IMR-90 (cell line): ENCODE measurements at regions not wholly inside any gene's neighbourhood (a gene's known extent, or its start where the extent isn't known, plus 50 kb on each side); places are given as distances from the start of the nearest gene placed in this dataset.

Experiments
- ATAC-seq: fragments of 200-7000 bp; cut with Tn5 transposase; 2 replicates; pipeline ENCODE4 v1.9.1; 2020; ENCODE audit warnings: low read depth, mild to moderate bottlenecking, moderate library complexity
- BruUV-seq: library from RNA; stranded (reverse); fragments of 400-500 nt; replicated peaks from 2 replicates; lab custom pipeline; 2021; lab: Mats Ljungman, UMichigan
- CTCF ChIA-PET: fragments of 300-600 bp; formaldehyde crosslinking; extraction: SDS; loops from one replicate; lab custom pipeline; 2021; ENCODE audit warnings: antibody characterized with exemption; lab: Yijun Ruan, JAX
- POLR2A ChIA-PET: fragments of 300-600 bp; sonication (Branson Sonifier 250); formaldehyde crosslinking; loops from one replicate; lab custom pipeline; 2022; ENCODE audit warnings: antibody characterized with exemption; ENCODE audit not compliant: unreplicated experiment; lab: Charles Lee
- DNase-seq: peaks from one replicate; pipeline ENCODE4 v3.0.0; 2013
- H2AFZ ChIP-seq: replicated peaks from 2 replicates; pipeline ENCODE3; 2013; ENCODE audit warnings: low read length, mild to moderate bottlenecking; ENCODE audit not compliant: poor library complexity
- H2AK5ac ChIP-seq: 2 replicates; pipeline ENCODE4 v1.6.1; 2013; ENCODE audit warnings: low read depth, low read length, inconsistent platforms
- H2AK9ac ChIP-seq: replicated peaks from 2 replicates; pipeline ENCODE3; 2013; ENCODE audit warnings: mild to moderate bottlenecking, low read depth, low read length, moderate library complexity; ENCODE audit not compliant: poor library complexity
- H2BK120ac ChIP-seq: 2 replicates; pipeline ENCODE4 v1.6.1; 2013; ENCODE audit warnings: low read depth, low read length, inconsistent platforms
- H2BK15ac ChIP-seq: 3 replicates; pipeline ENCODE4 v1.6.1; 2013; ENCODE audit warnings: low read depth, low read length, inconsistent platforms
- H2BK20ac ChIP-seq: 2 replicates; pipeline ENCODE4 v1.6.1; 2013; ENCODE audit warnings: low read depth, mild to moderate bottlenecking, inconsistent platforms, low read length, moderate library complexity
- H2BK5ac ChIP-seq: 2 replicates; pipeline ENCODE4 v1.6.1; 2013; ENCODE audit warnings: mild to moderate bottlenecking, low read depth, low read length, inconsistent platforms; ENCODE audit not compliant: poor library complexity, severe bottlenecking
- H3K14ac ChIP-seq: replicated peaks from 2 replicates; pipeline ENCODE4 v1.6.1; 2013; ENCODE audit warnings: low read depth, low read length, inconsistent platforms
- H3K18ac ChIP-seq: 2 replicates; pipeline ENCODE4 v1.6.1; 2013; ENCODE audit warnings: low read depth, low read length, control low read depth
- H3K23ac ChIP-seq: 2 replicates; pipeline ENCODE4 v1.6.1; 2013; ENCODE audit warnings: low read depth, low read length, inconsistent platforms
- H3K27ac ChIP-seq: 2 replicates; pipeline ENCODE4 v1.5.1; 2013; ENCODE audit warnings: mild to moderate bottlenecking, control low read depth, low read length; ENCODE audit not compliant: insufficient read depth
- H3K27me3 ChIP-seq: 2 replicates; pipeline ENCODE4 v1.6.1; 2013; ENCODE audit warnings: low read length; ENCODE audit not compliant: control insufficient read depth, insufficient read depth
- H3K36me3 ChIP-seq: 2 replicates; pipeline ENCODE4 v1.6.1; 2013; ENCODE audit warnings: low read length, mixed read lengths; ENCODE audit not compliant: control insufficient read depth, insufficient read depth
- H3K4ac ChIP-seq: 2 replicates; pipeline ENCODE4 v1.6.1; 2013; ENCODE audit warnings: low read depth, low read length, inconsistent platforms
- H3K4me1 ChIP-seq: 2 replicates; pipeline ENCODE4 v1.6.1; 2013; ENCODE audit warnings: low read length, mixed read lengths; ENCODE audit not compliant: control insufficient read depth, insufficient read depth
- H3K4me2 ChIP-seq: 2 replicates; pipeline ENCODE4 v1.6.1; 2013; ENCODE audit warnings: low read depth, mild to moderate bottlenecking, control low read depth, low read length, moderate library complexity
- H3K4me3 ChIP-seq: 2 replicates; pipeline ENCODE4 v1.5.1; 2013; ENCODE audit warnings: low read depth, mild to moderate bottlenecking, control low read depth, low read length, moderate library complexity; ENCODE audit not compliant: insufficient read depth
- H3K56ac ChIP-seq: 2 replicates; pipeline ENCODE4 v1.6.1; 2013; ENCODE audit warnings: low read length, inconsistent platforms; ENCODE audit not compliant: insufficient read depth; ENCODE audit errors: extremely low read depth
- H3K79me1 ChIP-seq, 2 experiments: 2 replicates each; pipeline ENCODE4 v1.6.1; 2013; ENCODE audit warnings: low read length in 2 of 2, inconsistent platforms in 1 of 2, low read depth in 1 of 2
- H3K9ac ChIP-seq: 2 replicates; pipeline ENCODE4 v1.6.1; 2013; ENCODE audit warnings: low read depth, low read length, control low read depth
- H3K9me1 ChIP-seq: 2 replicates; pipeline ENCODE4 v1.6.1; 2013; ENCODE audit warnings: low read length, inconsistent platforms; ENCODE audit not compliant: insufficient read depth
- H3K9me3 ChIP-seq: 2 replicates; pipeline ENCODE4 v1.6.1; 2013; ENCODE audit warnings: low read length; ENCODE audit not compliant: control insufficient read depth, insufficient read depth
- H4K20me1 ChIP-seq: 2 replicates; pipeline ENCODE4 v1.6.1; 2013; ENCODE audit warnings: low read length, inconsistent platforms; ENCODE audit not compliant: insufficient read depth
- H4K5ac ChIP-seq: 2 replicates; pipeline ENCODE4 v1.6.1; 2013; ENCODE audit warnings: mild to moderate bottlenecking, low read depth, low read length, control low read depth
- H4K8ac ChIP-seq, 2 experiments: 2 replicates each; pipeline ENCODE4 v1.6.1; 2013; ENCODE audit warnings: low read depth in 2 of 2, low read length in 2 of 2, control low read depth in 1 of 2, inconsistent platforms in 1 of 2
- H4K91ac ChIP-seq: 2 replicates; pipeline ENCODE4 v1.6.1; 2013; ENCODE audit warnings: low read depth, low read length, inconsistent platforms; ENCODE audit not compliant: insufficient read depth
- BHLHE40 ChIP-seq: fragments of 150-350 bp; IDR thresholded peaks from 2 replicates; pipeline ENCODE4 v1.6.1; 2016; ENCODE audit warnings: mild to moderate bottlenecking, low read depth, low read length
- CEBPB ChIP-seq: IDR thresholded peaks from 2 replicates; pipeline ENCODE4 v1.6.1; 2012; ENCODE audit warnings: low read depth, low read length, improper control_type of control experiment
- CHD1 ChIP-seq: IDR thresholded peaks from 2 replicates; pipeline ENCODE4 v1.6.1; 2012; ENCODE audit warnings: low read depth, low read length, improper control_type of control experiment
- FOS ChIP-seq: fragments of 150-350 bp; IDR thresholded peaks from 2 replicates; pipeline ENCODE4 v1.6.1; 2016; ENCODE audit warnings: low read depth, low read length
- MAFK ChIP-seq: IDR thresholded peaks from 2 replicates; pipeline ENCODE4 v1.6.1; 2012; ENCODE audit warnings: low read depth, low read length, improper control_type of control experiment
- MAZ ChIP-seq: IDR thresholded peaks from 2 replicates; pipeline ENCODE4 v1.6.1; 2012; ENCODE audit warnings: low read depth, mild to moderate bottlenecking, low read length, improper control_type of control experiment, moderate library complexity, borderline replicate concordance
- MXI1 ChIP-seq: IDR thresholded peaks from 2 replicates; pipeline ENCODE4 v1.6.1; 2012; ENCODE audit warnings: low read depth, mild to moderate bottlenecking, low read length, moderate library complexity, borderline replicate concordance
- NFE2L2 ChIP-seq: fragments of 150-350 bp; IDR thresholded peaks from 2 replicates; pipeline ENCODE4 v1.6.1; 2016; ENCODE audit warnings: low read depth, mild to moderate bottlenecking, low read length
- POLR2A ChIP-seq: IDR thresholded peaks from 2 replicates; pipeline ENCODE4 v1.6.1; 2012; ENCODE audit warnings: mild to moderate bottlenecking, low read depth, low read length
- RAD21 ChIP-seq: IDR thresholded peaks from 2 replicates; pipeline ENCODE4 v1.6.1; 2012; ENCODE audit warnings: low read length, improper control_type of control experiment
- RCOR1 ChIP-seq: IDR thresholded peaks from 2 replicates; pipeline ENCODE4 v1.6.1; 2012; ENCODE audit warnings: mild to moderate bottlenecking, low read length, improper control_type of control experiment; ENCODE audit not compliant: insufficient replicate concordance
- RFX5 ChIP-seq: IDR thresholded peaks from 2 replicates; pipeline ENCODE4 v1.8.0; 2012; ENCODE audit warnings: low read depth, mild to moderate bottlenecking, low read length, moderate library complexity
- SMC3 ChIP-seq: fragments of 150-350 bp; IDR thresholded peaks from 2 replicates; pipeline ENCODE4 v1.6.1; 2016; ENCODE audit warnings: low read depth, mild to moderate bottlenecking, antibody characterized with exemption, low read length, moderate library complexity
- WGBS, 2 experiments: methylation state at CpG; one replicate each; pipeline versions ENCODE4 v1.1.5 to v1.1.7; 2013; ENCODE audit warnings: missing lambda C conversion rate in 2 of 2; ENCODE audit not compliant: insufficient read length in 1 of 2; ENCODE audit errors: extremely low coverage in 2 of 2; 5-methylcytosine and 5-hydroxymethylcytosine counted together
- dilution Hi-C: fragments of 300-500 bp; cut with HindIII; formaldehyde crosslinking; loops from one replicate; pipeline ENCODE4 v1.14.3; 2018; ENCODE audit warnings: low sequenced_read_pairs; ENCODE audit not compliant: unreplicated experiment
- in situ Hi-C: fragments of 300-500 bp; cut with MboI; formaldehyde crosslinking; loops from 3 replicates; pipeline ENCODE4 v1.14.3; 2019; ENCODE audit warnings: low sequenced_read_pairs, inconsistent platforms, mixed read lengths
- intact Hi-C: fragments of 100-400 bp; cut with micrococcal nuclease; formaldehyde crosslinking; loops from 2 replicates; pipeline ENCODE4 v1.10.0; 2022
- TF ChIP-seq, protein P1 (sequence below): fragments of 150-350 bp; IDR thresholded peaks from 2 replicates; pipeline ENCODE4 v1.6.1; 2016; ENCODE audit warnings: low read depth, mild to moderate bottlenecking, low read length, moderate library complexity, borderline replicate concordance
- TF ChIP-seq, protein P2 (sequence below): conservative IDR thresholded peaks from 2 replicates; pipeline ENCODE4 v1.5.1; 2012; ENCODE audit warnings: mild to moderate bottlenecking, low read depth, low read length, improper control_type of control experiment
- TF ChIP-seq, protein P3 (sequence below): fragments of 150-350 bp; IDR thresholded peaks from 2 replicates; pipeline ENCODE4 v1.6.1; 2017; ENCODE audit warnings: mild to moderate bottlenecking, antibody characterized with exemption, low read length, low read depth

DNA sequence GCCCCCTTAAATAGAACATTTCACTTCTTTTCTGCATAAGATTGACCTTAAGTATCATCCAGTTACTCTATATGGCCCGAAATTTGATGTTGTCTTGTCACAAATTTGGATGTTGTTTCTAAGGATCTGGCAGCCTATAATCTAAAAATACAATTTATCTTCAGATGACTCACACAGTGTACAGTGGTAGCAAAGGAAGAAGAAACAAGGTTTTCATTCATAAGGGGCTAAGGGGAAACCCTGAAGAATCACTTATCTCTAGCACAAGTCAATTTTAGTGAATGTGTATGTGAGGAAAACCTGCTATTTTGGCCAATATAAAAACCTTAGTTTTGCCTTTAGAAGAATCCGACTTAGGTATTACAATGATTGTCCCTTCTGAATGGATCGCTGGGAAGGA, 606.3 kb upstream of the LRFN5 start:
- Histone ChIP-seq H3K9me1 (no peaks in the 10 kb centered on the region), H3K4me3 (no peak overlapping the region), H3K4me1 (no peaks in the 10 kb centered on the region), H2BK5ac (no peak overlapping the region), H3K14ac (no peak overlapping the region), H3K56ac (no peak overlapping the region), H2AK9ac (no peak overlapping the region), H3K23ac (no peak overlapping the region), H3K18ac (no peak overlapping the region), H2BK15ac (no peak overlapping the region), H3K9me3 (peaks cover 2% of the 10 kb centered on the region; the same call in 1 of the 2 replicates), H4K20me1 (no peaks in the 10 kb centered on the region), H2BK20ac (no peak overlapping the region), H3K27me3 (no peaks in the 10 kb centered on the region), H2AFZ (no peak overlapping the region), H4K5ac (no peak overlapping the region), H3K36me3 (no peaks in the 10 kb centered on the region), H3K79me1 (no peaks in the 10 kb centered on the region), H4K91ac (no peak overlapping the region), H3K4me2 (no peak overlapping the region), H3K27ac (no peak overlapping the region), H2BK120ac (no peak overlapping the region), H2AK5ac (no peak overlapping the region), H3K4ac (no peak overlapping the region), H3K9ac (no peak overlapping the region), H4K8ac (no peak overlapping the region)
- intact Hi-C loops = no loop called here
- dilution Hi-C loops = no loop called here
- TF ChIP-seq, protein P1, sequence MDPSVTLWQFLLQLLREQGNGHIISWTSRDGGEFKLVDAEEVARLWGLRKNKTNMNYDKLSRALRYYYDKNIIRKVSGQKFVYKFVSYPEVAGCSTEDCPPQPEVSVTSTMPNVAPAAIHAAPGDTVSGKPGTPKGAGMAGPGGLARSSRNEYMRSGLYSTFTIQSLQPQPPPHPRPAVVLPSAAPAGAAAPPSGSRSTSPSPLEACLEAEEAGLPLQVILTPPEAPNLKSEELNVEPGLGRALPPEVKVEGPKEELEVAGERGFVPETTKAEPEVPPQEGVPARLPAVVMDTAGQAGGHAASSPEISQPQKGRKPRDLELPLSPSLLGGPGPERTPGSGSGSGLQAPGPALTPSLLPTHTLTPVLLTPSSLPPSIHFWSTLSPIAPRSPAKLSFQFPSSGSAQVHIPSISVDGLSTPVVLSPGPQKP = no peak
- TF ChIP-seq RCOR1 (no peak), CEBPB (no peak), FOS (no peak), MAZ (no peak), POLR2A (no peak), BHLHE40 (no peak), MAFK (no peak), SMC3 (no peak), CHD1 (no peak), MXI1 (no peak), NFE2L2 (no peak), RFX5 (no peak), RAD21 (no peak)
- TF ChIP-seq, protein P2, sequence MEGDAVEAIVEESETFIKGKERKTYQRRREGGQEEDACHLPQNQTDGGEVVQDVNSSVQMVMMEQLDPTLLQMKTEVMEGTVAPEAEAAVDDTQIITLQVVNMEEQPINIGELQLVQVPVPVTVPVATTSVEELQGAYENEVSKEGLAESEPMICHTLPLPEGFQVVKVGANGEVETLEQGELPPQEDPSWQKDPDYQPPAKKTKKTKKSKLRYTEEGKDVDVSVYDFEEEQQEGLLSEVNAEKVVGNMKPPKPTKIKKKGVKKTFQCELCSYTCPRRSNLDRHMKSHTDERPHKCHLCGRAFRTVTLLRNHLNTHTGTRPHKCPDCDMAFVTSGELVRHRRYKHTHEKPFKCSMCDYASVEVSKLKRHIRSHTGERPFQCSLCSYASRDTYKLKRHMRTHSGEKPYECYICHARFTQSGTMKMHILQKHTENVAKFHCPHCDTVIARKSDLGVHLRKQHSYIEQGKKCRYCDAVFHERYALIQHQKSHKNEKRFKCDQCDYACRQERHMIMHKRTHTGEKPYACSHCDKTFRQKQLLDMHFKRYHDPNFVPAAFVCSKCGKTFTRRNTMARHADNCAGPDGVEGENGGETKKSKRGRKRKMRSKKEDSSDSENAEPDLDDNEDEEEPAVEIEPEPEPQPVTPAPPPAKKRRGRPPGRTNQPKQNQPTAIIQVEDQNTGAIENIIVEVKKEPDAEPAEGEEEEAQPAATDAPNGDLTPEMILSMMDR = no peak
- TF ChIP-seq, protein P3, sequence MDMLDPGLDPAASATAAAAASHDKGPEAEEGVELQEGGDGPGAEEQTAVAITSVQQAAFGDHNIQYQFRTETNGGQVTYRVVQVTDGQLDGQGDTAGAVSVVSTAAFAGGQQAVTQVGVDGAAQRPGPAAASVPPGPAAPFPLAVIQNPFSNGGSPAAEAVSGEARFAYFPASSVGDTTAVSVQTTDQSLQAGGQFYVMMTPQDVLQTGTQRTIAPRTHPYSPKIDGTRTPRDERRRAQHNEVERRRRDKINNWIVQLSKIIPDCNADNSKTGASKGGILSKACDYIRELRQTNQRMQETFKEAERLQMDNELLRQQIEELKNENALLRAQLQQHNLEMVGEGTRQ = no peak
- POLR2A ChIA-PET = no interaction called here
- WGBS, 2 experiments = no CpG with 5 or more reads among the region's 3 CpGs
- in situ Hi-C loops = no loop called here
- CTCF ChIA-PET = no interaction called here
- no peak for DNase-seq
- no TSS peak for BruUV-seq
- no peak for ATAC-seq
